PC-9 (cell line): ENCODE measurements at regions not wholly inside any gene's neighbourhood (a gene's known extent, or its start where the extent isn't known, plus 50 kb on each side); places are given as distances from the start of the nearest gene placed in this dataset.

ENCODE experiments used
- BruUV-seq: library from RNA; stranded (reverse); fragments of 400-500 nt; replicated peaks from 2 replicates; lab custom pipeline; 2021; lab: Mats Ljungman, UMichigan
- CTCF ChIA-PET: fragments of 300-600 bp; sonication (Branson Sonifier 250); formaldehyde crosslinking; loops from one replicate; lab custom pipeline; 2022; ENCODE audit warnings: antibody characterized with exemption; lab: Charles Lee
- POLR2A ChIA-PET: fragments of 300-600 bp; sonication (Branson Sonifier 250); formaldehyde crosslinking; loops from one replicate; lab custom pipeline; 2022; ENCODE audit warnings: antibody characterized with exemption; ENCODE audit not compliant: unreplicated experiment; lab: Charles Lee
- DNase-seq, 2 experiments: peaks; one replicate each; pipeline versions ENCODE4 v3.0.0 to v3.0.0-alpha.2; 2015 to 2022; ENCODE audit warnings: mixed read lengths in 1 of 2
- H2AFZ ChIP-seq: fragments of 200-600 bp; sonication (generic); 2 replicates; pipeline ENCODE4 v1.8.1; 2017; ENCODE audit warnings: antibody characterized with exemption
- H3F3A ChIP-seq: fragments of 200-600 bp; sonication (generic); 2 replicates; pipeline ENCODE4 v1.8.1; 2017; ENCODE audit warnings: antibody characterized with exemption, mild to moderate bottlenecking, low read depth; ENCODE audit not compliant: insufficient read depth
- H3K27ac ChIP-seq: fragments of 200-600 bp; sonication (generic); 2 replicates; pipeline ENCODE4 v1.6.1; 2016; ENCODE audit warnings: mixed run types
- H3K27me3 ChIP-seq: fragments of 200-600 bp; sonication (generic); 2 replicates; pipeline ENCODE4 v1.6.1; 2016; ENCODE audit warnings: low read depth, mixed run types; ENCODE audit not compliant: insufficient read depth
- H3K36me3 ChIP-seq: fragments of 200-600 bp; sonication (generic); 2 replicates; pipeline ENCODE4 v1.6.1; 2016; ENCODE audit warnings: low read depth, mixed run types
- H3K4me1 ChIP-seq: fragments of 200-600 bp; sonication (generic); replicated peaks from 2 replicates; pipeline ENCODE4 v1.6.1; 2016; ENCODE audit warnings: mixed run types; ENCODE audit not compliant: insufficient read depth
- H3K4me2 ChIP-seq: fragments of 200-600 bp; sonication (generic); 2 replicates; pipeline ENCODE4 v1.6.1; 2017; ENCODE audit warnings: mixed run types
- H3K4me3 ChIP-seq: fragments of 200-600 bp; sonication (generic); 2 replicates; pipeline ENCODE4 v1.6.1; 2016; ENCODE audit warnings: mixed run types
- H3K79me2 ChIP-seq: fragments of 200-600 bp; sonication (generic); 2 replicates; pipeline ENCODE4 v1.6.1; 2017; ENCODE audit warnings: low read depth, mixed run types
- H3K9me2 ChIP-seq: fragments of 200-600 bp; sonication (generic); 2 replicates; pipeline ENCODE4 v1.8.1; 2017; ENCODE audit warnings: mild to moderate bottlenecking; ENCODE audit not compliant: insufficient read depth
- H3K9me3 ChIP-seq: fragments of 200-600 bp; sonication (generic); 2 replicates; pipeline ENCODE4 v1.8.1; 2016; ENCODE audit warnings: low read depth; ENCODE audit not compliant: insufficient read depth
- H4K20me1 ChIP-seq: fragments of 200-600 bp; sonication (generic); 2 replicates; pipeline ENCODE4 v1.8.1; 2017; ENCODE audit not compliant: insufficient read depth
- CTCF ChIP-seq: fragments of 200-600 bp; sonication (generic); conservative IDR thresholded peaks from 2 replicates; pipeline ENCODE4 v1.6.1; 2017; ENCODE audit warnings: mixed run types, antibody characterized with exemption, mild to moderate bottlenecking, moderate library complexity
- EZH2 ChIP-seq: fragments of 200-600 bp; sonication (generic); IDR thresholded peaks from 2 replicates; pipeline ENCODE4 v1.8.0; 2017; ENCODE audit warnings: antibody characterized with exemption, low read depth
- intact Hi-C: fragments of 100-400 bp; cut with micrococcal nuclease; formaldehyde crosslinking; loops from one replicate; pipeline ENCODE4 v1.10.0; 2022; ENCODE audit not compliant: unreplicated experiment

GRCh38 chr15:95328559-95328958 lies 1001.9 kb upstream of the NR2F2 start:
- H3K79me2 ChIP-seq: no peaks in the 10 kb centered on the region
- no peaks in the 10 kb centered on the region for H3F3A ChIP-seq
- CTCF ChIA-PET: no interaction called here
- no peak overlapping the region for H2AFZ ChIP-seq
- no peak overlapping the region for H3K4me2 ChIP-seq
- H3K4me1 ChIP-seq: no peaks in the 10 kb centered on the region
- no peaks in the 10 kb centered on the region for H3K27me3 ChIP-seq
- TF ChIP-seq CTCF (no peak), EZH2 (no peak)
- no peaks in the 10 kb centered on the region for H4K20me1 ChIP-seq
- POLR2A ChIA-PET: no interaction called here
- no TSS peak for BruUV-seq
- intact Hi-C loops: no loop called here
- no peak overlapping the region for H3K4me3 ChIP-seq
- no peaks in the 10 kb centered on the region for H3K9me3 ChIP-seq
- no peaks in the 10 kb centered on the region for H3K36me3 ChIP-seq
- DNase-seq: no peak
- H3K9me2 ChIP-seq: no peaks in the 10 kb centered on the region
- H3K27ac ChIP-seq: no peak overlapping the region

GRCh38 chr15:95329362-95329761 lies 1001.1 kb upstream of the NR2F2 start:
- ChIA-PET CTCF (no interaction called here), POLR2A (no interaction called here)
- H2AFZ ChIP-seq: no peak overlapping the region
- H3K4me3 ChIP-seq: no peak overlapping the region
- no peaks in the 10 kb centered on the region for H3K4me1 ChIP-seq
- intact Hi-C loops: no loop called here
- no peaks in the 10 kb centered on the region for H3K9me2 ChIP-seq
- no peak for DNase-seq
- no peaks in the 10 kb centered on the region for H3K9me3 ChIP-seq
- TF ChIP-seq EZH2 (no peak), CTCF (no peak)
- no peaks in the 10 kb centered on the region for H3F3A ChIP-seq
- no peak overlapping the region for H3K4me2 ChIP-seq
- H3K36me3 ChIP-seq: no peaks in the 10 kb centered on the region
- H3K27me3 ChIP-seq: no peaks in the 10 kb centered on the region
- no peaks in the 10 kb centered on the region for H3K79me2 ChIP-seq
- no peaks in the 10 kb centered on the region for H4K20me1 ChIP-seq
- BruUV-seq: no TSS peak
- H3K27ac ChIP-seq: no peak overlapping the region

GRCh38 chr15:95341686-95342085 lies 988.8 kb upstream of the NR2F2 start:
- Histone ChIP-seq H3K36me3 (no peaks in the 10 kb centered on the region), H4K20me1 (no peaks in the 10 kb centered on the region), H3K27me3 (no peaks in the 10 kb centered on the region), H3K4me1 (no peaks in the 10 kb centered on the region), H3K79me2 (no peaks in the 10 kb centered on the region), H3K9me2 (no peaks in the 10 kb centered on the region), H3K4me3 (no peak overlapping the region), H3F3A (no peaks in the 10 kb centered on the region), H3K4me2 (no peak overlapping the region), H3K27ac (no peak overlapping the region), H2AFZ (no peak overlapping the region), H3K9me3 (no peaks in the 10 kb centered on the region)
- no peak for TF ChIP-seq EZH2
- TF ChIP-seq CTCF: no peak
- no TSS peak for BruUV-seq
- DNase-seq: no peak
- ChIA-PET POLR2A (no interaction called here), CTCF (no interaction called here)
- intact Hi-C loops: no loop called here
